T-helper 1 cell (primary cell): ENCODE measurements at regions not wholly inside any gene's neighbourhood (a gene's known extent, or its start where the extent isn't known, plus 50 kb on each side); places are given as distances from the start of the nearest gene placed in this dataset.

Experiments
- DNase-seq, 5 donors: peaks; one replicate each; pipeline ENCODE4 v3.0.0-alpha.2; 2012 to 2020

DNA sequence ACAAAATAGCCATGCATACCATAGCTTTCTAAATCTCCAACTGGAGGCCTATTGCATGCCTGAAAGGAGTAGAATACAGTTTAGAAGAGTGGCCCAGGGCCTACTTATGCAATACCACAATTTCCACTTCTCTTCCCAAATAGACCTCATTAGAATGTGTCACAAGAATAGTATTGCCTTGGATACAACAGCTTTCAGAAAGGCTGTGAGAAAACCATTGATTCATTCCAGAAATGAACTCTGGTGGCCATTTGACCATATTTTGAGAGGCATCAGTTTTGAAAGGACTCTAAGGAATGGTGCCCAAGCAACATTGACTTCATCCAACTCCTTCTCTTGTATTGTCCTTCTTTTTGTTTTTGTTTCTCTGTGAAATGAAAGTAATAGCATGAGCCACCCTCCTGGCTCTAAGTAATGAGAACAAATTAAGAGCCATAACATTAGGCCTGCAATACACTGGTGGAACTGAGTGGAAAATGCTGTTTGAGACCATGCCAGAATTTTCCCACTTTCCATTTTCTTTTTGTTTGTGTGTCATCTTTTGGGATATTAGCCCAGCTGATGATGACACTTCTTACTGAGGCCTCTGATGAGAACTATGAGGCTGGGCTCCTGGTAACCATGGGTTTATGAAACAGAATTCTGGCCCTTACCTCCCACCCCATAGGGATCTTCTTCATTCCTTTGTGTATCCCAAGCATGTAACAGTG lies 90.2 kb downstream of the TMEM174 start:
- no peak for DNase-seq

DNA sequence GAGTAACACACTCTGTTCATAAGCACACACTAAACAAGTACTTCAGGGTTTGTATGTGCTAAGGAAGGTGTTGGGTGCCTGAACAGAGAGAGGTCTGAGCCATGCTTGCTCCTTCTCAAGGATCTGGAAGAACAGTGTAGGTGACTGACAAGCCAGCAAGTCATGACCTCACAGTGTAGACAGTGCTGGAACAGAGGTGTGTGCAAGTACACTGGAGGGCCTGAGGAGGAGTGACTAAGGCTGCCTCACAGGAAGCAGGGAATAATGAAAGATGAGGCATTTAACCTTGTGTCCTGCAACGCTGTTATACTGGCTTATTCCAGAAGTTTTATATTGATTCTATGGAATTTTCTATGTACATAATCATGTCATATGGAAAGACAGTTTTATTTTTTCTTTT lies 83.9 kb downstream of the TMEM174 start:
- DNase-seq: no peak

DNA sequence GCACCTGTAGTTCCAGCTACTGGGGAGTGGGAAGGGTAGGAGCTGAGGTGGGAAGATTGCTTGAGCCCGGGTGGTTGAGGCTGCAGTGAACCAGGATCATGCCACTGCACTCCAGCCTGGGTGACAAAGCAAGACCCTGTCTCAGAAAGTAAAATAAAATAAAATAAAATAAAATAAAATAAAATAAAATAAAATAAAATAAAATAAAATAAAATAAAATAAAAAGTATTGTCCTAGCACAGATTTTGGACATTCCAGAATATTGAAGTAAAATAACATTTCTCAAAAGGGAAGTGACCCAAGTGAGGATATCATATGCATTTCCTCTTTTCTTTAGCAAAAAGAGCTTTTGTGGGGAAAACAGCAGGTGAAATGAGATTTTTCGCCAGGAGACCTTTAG lies 83.5 kb downstream of the TMEM174 start:
- DNase-seq: no peak

DNA sequence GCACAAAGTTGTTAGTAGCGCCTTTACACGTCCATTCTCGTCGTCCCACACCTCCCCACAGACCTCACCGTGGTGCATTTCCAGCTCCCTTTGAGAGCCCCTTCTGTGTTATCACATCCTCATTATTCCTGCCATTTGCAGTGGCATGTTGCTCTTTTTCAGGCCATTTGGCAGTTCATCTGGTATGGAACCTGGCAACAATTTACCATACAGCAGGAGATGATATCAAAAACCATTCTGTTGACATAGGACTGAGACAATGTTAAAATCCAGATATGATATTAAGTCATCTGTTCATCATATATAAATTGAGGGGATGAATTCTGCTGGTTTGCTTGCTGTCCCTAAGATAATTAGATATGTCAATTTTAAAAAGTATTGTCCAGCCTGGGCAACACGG lies 83.0 kb downstream of the TMEM174 start:
- DNase-seq: no peak

DNA sequence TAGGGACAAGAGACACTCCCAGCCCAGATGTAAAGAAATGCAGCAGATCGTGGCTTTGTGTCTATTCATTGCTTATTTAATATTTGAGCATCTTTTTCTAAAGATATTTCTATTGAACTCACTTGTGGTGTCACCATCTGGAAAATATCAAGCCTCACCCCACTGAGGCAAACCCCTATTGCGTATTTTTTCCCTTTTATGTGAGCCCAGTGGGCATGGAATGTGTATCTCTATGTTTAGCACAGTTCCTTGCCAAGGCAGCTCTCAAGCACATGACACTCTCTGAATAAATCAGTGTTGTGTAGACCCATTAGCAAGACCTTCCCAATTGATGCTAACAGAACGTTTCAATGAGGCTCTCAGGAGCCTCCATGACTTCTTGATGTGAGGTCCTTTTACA lies 81.6 kb downstream of the TMEM174 start:
- DNase-seq: no peak

DNA sequence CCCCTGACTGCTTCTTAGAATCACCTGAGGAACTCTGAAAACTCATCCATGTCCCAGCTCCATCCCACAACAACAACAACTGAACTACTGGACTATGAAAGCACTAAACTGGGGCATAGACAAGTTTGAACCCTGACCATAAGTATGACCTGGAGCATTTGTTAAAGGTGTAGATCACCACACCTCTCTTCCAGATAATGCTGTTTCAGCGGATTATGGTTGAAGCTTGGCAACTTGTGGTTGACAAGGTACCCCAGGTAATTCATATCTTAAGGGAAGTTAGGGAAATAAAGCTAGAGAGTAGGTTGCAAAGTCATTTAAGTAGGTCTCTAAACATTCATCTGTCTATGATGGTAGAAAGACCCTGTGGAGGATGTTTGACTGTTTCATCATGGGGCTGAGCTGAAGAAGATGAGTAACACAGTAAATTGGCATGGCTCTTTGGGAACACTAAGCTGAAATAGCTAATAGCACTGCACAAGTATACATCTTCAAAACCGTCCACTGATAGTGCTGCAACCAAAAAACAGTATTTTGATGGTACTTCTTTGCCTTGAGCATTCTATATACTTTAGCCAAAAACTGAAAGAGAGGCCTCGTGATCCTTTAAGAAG lies 80.2 kb downstream of the TMEM174 start:
- DNase-seq: no peak

DNA sequence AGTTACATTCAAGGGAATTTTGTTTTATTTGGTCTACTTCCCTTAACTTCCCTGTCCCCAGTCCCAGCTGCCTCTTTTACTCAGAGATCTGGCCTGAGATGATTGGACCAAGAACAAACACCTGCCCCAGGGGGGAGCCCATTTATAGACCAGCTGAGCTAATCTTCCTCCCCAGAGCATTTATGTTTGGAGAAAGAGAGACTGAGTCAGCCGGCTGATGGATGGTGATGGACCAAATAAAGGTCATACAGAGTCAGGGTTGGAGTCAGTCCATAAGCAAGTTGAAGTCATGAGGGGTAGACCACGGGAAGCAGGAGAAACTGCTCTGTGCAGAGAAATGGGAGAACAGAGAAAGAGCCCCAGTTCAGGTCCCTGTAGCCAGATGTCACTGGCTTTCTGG lies 77.7 kb downstream of the TMEM174 start:
- no peak for DNase-seq

DNA sequence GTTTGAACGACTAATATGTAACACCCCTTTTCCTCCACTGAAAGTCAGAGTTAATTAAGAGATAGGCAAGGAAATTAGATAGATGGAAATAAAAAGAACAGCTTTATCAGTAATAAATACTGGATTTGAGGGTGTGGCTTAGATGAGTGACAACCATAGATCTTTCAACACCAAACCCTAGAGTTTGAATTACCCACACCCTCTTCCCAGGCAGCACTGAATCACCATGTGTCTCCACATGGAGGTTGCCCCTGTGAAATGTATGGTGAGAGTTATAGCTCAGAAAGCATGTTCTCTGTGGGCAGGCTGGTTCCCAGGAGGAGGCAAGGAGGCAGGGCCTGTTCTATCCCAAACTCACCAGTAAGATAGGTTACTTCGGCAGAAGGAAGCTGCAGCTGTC lies 69.7 kb downstream of the TMEM174 start:
- no peak for DNase-seq

DNA sequence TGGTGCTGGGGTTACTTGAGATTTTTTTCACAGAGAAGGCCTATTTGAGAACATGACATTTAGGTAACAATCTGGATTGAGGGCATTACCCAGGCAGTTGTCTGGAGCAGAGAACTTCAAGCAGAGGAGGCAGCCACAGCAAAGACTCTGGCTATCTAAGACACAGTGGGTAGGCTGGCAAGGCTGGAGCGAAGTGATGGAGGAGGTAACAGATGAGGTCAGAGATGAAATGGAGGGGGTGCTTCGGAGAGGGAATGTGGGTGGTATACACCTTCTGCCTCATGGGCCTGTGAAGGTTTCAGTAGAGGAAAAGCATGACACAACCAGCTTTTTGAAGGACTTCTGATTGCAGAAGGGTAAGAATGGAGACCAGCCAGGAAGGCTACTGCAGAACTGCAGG lies 65.9 kb downstream of the TMEM174 start:
- DNase-seq: no peak

DNA sequence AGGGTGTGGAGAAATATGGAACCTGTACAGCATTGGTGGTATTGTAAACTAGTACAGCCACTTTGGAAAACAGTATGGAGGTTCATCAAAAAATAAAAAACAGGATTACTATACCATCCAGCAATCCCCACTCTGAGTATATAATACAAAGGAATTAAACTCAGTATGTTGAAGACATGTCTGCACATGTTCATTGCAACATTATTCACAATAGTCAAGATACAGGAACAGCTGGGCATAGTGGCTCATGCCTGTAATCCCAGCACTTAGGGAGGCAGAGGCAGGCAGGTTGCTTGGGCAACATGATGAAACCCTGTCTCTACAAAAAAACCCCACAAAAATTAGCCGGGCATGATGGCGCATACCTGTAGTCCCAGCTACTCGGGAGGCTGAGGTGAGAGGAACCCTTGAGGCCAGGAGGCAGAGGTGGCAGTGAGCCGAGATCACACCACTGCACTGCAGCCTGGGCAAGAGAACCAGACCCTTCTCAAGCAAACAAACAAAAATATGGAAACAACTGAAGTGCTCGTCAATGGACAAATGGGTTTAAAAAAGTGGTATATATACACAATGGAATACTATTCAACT lies 63.6 kb downstream of the TMEM174 start:
- DNase-seq: no peak

DNA sequence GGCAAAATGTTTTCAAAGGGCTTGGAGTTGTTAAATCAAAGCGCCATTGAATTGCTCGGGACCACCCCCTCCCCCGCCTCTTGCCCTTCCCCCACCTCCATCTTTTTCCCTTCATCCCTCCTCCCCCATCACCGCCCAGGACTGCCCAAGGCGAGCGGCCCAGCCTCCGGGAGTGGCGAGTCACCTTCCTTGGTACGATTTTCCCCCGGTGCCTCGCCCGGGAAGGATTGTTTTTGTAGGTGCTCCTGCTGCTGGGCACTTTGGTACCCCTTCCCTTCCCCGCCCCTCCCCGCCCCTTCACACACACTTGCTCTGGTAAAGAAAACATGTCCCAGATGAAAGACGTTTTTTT lies 61.2 kb downstream of the TMEM174 start:
- no peak for DNase-seq

DNA sequence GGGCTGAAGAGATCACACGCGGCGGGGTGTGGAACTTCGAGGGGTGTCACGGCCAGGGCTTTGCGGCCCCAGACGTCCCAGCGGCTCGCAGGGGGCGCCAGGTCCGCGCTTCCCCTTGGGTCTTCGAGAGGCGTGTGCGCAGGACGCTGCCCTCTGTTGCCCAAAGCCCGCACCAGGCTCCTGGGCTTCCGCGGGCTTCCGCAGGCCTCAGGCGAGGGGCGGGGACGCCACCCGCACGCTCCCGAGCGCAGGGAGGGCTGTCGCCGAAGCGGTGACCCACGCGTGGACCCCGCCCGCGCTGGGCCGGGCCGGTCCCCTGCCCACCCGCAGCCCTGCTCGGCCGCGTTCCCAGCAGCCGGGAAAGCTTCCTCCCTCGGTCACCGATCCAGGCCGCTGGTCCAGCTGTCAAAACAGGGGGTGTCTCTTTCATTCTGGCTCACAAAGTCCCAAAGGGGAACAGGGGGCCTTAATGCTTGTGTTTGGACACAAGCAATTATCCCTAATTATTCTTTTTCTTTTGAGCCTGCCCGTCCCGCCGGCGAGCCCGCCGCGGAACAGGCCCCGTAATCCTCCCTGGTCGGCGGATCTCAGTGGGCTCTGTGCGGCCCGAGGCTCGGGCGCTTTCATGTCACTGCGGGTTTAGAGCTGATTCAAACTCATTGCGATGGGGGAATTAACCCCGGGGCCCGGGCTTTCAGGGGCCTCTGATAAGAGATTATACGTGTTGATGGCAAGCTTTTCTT lies 60.6 kb downstream of the TMEM174 start:
- no peak for DNase-seq

DNA sequence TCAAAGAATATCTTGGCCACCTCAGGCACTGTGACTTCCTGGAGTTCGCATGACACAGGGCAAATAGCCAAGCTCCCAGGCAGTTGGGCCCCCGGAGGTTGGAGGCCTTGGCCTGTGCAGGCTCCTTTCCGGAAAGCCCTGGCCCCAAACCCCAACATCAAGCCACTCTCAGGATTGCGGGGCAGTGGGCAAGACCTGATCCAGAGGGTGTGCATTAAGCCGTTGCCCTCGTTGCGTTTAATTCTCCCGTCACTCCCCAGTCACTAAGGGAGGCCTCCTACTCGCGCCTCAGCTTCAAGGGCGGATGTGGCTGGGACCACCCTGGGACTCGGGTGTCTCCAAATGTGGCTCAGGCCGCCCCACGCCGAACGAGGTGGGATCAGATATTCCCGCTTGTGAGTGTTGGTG lies 60.1 kb downstream of the TMEM174 start:
- DNase-seq: no peak

DNA sequence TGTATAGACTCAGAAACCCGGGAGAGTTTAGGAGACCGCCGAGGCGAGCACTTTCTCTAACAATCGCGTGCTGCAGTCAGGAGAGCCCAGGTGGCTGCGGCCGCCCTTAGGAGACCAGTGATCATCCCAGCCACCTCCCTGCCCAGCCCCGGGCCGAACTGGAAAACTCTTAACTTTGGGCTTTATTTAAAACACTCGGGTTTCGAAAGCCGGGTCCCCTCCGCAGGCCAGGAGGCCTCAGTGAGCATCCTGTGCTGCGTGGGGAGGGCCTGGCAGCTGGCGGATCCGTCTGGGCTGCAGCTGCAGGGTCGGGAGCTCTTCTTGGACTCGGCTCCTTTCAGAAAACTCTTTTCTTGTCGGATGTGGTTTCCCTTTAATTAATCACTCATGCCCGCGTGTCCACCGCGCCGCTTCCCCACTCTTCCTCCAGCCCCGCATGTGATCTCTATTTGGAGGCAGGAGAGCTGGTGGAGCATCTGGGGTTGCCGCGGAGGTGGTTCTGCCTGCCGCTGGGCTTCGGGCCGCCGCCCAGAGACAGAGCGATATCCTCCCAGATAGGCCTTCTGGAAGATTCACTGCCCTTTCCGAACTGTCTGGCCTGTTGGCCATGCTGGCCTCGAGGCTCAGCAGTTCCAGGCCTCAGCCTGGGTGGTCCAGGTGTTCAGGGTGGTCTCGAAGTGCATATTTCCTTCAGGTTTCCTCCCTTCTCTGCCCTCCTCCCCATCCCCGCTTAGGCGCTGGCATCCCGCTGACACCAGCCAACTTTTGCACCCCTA lies 59.5 kb downstream of the TMEM174 start:
- DNase-seq: no peak

DNA sequence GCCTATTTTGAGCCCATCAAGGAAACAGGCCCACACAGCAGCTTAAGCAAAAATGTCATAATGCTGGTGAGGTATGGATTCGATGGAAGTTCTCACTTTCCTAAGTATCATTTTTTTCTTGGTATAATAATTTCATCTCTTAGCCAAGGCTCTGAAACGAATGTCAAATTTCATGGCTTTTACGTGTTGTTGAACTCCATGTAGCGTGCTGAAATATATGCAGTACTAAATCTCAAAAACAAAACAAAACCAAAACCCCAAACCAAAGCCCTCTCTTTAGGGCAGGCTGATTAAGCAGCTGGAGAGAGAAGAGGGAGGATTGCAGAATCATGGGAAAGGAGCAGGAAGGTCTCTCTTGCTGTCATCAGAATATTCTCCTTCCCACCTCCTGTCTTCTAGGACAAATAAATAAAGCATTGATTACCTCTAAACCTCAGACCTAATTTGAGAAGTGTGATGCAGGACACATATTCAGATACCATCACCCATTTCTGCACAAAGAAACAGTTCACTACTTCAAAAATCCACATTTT lies 58.3 kb downstream of the TMEM174 start:
- no peak for DNase-seq

DNA sequence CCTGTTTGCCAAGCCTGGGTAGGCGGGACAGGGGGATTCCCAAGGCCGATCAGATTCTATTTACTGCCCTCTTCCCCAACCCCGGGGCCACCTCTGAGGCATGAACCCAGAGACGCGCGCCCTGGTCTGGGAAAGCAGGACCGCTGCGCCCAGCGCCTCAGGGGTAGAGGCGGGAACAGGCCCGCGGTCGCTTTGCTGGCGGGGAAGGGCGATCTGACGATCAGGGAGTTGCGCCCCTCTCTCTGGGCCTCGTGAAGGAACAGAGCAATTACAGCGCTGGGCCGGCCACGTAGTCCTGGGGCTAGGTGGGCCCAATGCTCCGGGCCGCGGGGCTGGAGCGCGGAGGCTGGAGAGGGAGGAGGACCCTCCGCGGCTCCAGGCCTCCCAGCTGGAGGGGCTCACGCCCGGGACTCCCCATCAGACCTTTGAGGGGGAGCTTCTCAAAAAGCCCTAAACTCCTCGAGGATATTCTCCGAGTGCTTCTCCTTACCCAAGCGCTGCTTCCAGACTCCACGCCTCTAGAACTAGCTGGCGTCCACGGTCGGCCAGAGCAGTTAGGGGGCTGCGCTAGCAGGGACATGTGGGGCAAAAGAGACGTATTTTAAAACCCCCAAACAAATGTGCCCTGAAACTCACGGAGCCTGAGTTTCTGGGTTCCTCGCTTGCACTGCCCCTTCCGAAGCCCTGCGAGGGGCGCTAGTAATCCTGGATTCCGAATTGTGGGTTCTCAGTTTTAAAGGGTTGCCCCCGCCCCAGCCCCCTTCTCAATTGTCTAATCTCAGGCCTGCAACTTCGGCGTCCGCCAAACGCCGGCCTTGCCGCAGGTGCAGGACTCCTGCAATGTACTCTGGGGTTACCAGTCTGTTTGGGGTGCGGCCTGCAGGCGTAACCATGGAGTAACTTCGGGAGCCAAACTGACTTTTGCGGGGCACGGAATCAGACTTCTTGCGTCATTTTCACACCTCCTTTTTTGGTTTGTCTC lies 57.6 kb downstream of the TMEM174 start:
- DNase-seq: no peak

DNA sequence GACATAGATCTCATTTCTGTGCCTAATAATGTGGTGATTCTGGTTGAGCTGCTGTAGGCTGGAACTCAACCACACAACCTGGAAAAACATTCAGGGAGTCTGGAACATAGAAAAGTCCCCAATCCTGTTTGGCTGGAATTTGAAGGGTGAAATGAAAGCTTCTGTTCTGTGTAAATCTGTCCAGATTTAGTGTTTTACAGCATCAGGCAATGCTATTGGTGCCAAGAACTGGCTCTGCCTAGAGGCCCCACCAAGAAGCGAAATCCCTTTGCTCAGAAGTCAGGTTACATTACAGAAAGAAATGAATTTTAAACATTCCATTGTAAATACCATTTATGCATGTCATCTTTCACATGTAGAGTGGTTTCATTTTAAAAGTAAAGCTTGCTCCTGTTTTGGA lies 56.3 kb downstream of the TMEM174 start:
- no peak for DNase-seq

DNA sequence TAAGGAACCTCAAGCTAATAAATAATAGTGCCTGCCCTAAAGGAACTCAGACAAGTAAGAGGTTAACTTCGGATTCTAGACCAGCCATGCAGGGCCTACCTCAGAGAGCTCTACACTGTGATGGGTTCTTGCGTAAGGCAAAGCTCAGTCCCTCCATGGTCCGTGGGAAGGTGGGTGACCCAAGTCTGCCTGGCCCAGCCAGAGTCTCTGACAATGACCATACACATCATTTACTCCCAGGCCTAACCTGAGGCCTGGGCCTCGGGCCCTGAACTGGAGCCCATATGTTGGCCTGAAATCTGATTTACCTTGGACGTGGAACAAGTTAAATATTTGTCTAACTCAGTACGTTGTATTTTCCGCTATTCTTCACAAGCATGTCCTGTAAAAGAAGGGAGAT lies 55.1 kb downstream of the TMEM174 start:
- DNase-seq: no peak
